Thymus (tissue), 11 donors: ENCODE measurements at regions not wholly inside any gene's neighbourhood (a gene's known extent, or its start where the extent isn't known, plus 50 kb on each side); places are given as distances from the start of the nearest gene placed in this dataset.
"Not testable (repeated sequence)": the region's sequence is repeated elsewhere in the genome, so short reads cannot be mapped to it uniquely, and the experiment has no call there.

Experiments used
- DNase-seq, 9 donors: peaks; one replicate each; pipeline ENCODE4 v3.0.0-alpha.2; 2013; ENCODE audit warnings: low spot score in 9 of 9, low read depth in 6 of 9, missing footprints in 1 of 9
- H3K27ac ChIP-seq, 2 donors: one replicate each; pipeline ENCODE4 v1.5.1; 2013; ENCODE audit warnings: control low read depth in 1 of 2, low read depth in 1 of 2, low read length in 1 of 2, mild to moderate bottlenecking in 1 of 2, moderate library complexity in 1 of 2
- H3K27me3 ChIP-seq, 2 donors: one replicate each; pipeline ENCODE4 v1.5.1; 2013; ENCODE audit warnings: low read length in 1 of 2; ENCODE audit not compliant: control insufficient read depth in 2 of 2, insufficient read depth in 1 of 2
- H3K36me3 ChIP-seq, 2 donors: one replicate each; pipeline ENCODE4 v1.5.1; 2013; ENCODE audit warnings: low read length in 1 of 2, mild to moderate bottlenecking in 1 of 2, moderate library complexity in 1 of 2; ENCODE audit not compliant: control insufficient read depth in 2 of 2, insufficient read depth in 2 of 2
- H3K4me1 ChIP-seq, 2 donors: one replicate each; pipeline ENCODE4 v1.5.1; 2013; ENCODE audit warnings: low read length in 2 of 2; ENCODE audit not compliant: control insufficient read depth in 2 of 2, insufficient read depth in 2 of 2
- H3K4me3 ChIP-seq, 2 donors: one replicate each; pipeline ENCODE4 v1.5.1; 2013; ENCODE audit warnings: low read length in 2 of 2, control low read depth in 1 of 2, mild to moderate bottlenecking in 1 of 2
- H3K9me3 ChIP-seq, 2 donors: one replicate each; pipeline ENCODE4 v1.5.1; 2013; ENCODE audit warnings: low read length in 1 of 2, mild to moderate bottlenecking in 1 of 2; ENCODE audit not compliant: control insufficient read depth in 2 of 2, insufficient read depth in 1 of 2
- WGBS: extraction: QIAGEN DNeasy Blood & Tissue Kit; methylation state at CpG from one replicate; pipeline ENCODE4 v1.1.7; 2013; 5-methylcytosine and 5-hydroxymethylcytosine counted together
- donor health status: healthy.

DNA sequence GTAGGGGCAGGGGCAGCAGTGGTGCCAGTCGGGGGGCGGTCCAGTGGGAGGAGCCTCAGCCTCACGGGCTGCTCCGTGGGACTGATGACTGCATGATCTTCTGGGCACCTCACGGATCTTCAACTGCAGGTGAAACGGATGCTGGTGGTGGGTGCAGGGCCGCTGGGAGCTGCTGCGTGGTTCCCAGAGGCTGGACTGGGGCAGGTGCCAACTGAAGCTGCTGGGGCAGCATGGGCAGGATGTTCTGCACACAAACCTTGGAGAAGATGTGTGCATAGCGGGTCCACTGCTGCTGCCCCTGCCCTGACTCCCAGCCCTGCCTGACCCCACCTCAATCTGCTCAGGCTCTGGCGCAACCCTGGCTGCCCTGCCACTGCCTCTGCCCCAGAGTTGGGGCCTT is 104.2 kb upstream of the TP53BP2 start:
- not testable (repeated sequence) for H3K9me3 ChIP-seq, H3K4me1 ChIP-seq, DNase-seq, H3K36me3 ChIP-seq, H3K27me3 ChIP-seq, H3K27ac ChIP-seq, H3K4me3 ChIP-seq
- WGBS, result 94% methylated on average over 10 of the region's 10 CpGs

- H3K36me3 ChIP-seq, DNase-seq, H3K9me3 ChIP-seq, H3K4me3 ChIP-seq, H3K27me3 ChIP-seq, H3K27ac ChIP-seq, H3K4me1 ChIP-seq: not testable (repeated sequence)
- 98% methylated on average over 11 of the region's 12 CpGs for WGBS
These were observed 102.3 kb upstream of the TP53BP2 start for GRCh38 chr1:223948041-223948440.

DNA sequence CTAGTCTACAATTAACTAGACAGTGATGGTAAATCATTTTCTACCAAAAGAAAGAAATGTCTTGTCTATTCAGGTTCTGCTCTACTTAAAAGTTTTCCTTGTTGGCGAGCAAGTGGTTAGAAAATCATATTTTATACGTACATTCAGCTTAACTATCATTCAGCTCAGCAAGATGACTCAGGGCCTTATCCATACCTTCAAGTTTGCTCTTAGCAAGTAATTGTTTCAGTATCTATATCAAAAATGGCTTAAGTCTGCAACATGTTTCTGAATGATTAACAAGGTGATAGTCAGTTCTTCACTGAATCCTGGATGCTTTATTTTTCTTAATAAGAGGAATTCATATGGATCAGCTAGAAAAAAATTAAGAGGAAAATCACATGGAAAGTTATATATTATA is 90.8 kb upstream of the TP53BP2 start:
- DNase-seq, H3K36me3 ChIP-seq, H3K4me1 ChIP-seq, H3K27ac ChIP-seq, H3K9me3 ChIP-seq, H3K27me3 ChIP-seq, H3K4me3 ChIP-seq: not testable (repeated sequence)
- WGBS, result 98% methylated on average over 2 of the region's 2 CpGs

- not testable (repeated sequence) for H3K36me3 ChIP-seq, DNase-seq, H3K4me3 ChIP-seq, H3K9me3 ChIP-seq, H3K4me1 ChIP-seq, H3K27ac ChIP-seq, H3K27me3 ChIP-seq
- 93% methylated on average over 1 of the region's 1 CpG for WGBS
These were observed 85.7 kb upstream of the TP53BP2 start for GRCh38 chr1:223931476-223931875.

DNA sequence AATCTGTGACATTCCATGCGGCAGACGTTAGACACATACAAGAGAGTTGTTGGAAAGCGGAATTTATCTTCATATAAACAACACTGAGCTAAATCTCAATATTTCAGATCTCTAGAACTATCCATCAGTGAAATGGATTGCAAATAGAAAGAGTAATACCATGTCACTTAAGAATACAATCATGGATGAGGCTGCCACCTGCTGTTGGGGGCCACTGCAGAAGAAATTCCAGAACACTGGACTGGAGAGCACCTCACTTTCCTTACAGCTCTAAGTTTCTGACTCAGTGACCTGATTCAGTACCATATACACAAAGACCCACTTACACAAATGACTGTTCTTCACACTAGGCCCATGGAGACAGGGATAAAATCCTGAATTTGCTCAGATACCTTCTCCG is 75.1 kb upstream of the TP53BP2 start:
- H3K4me3 ChIP-seq, H3K9me3 ChIP-seq, H3K36me3 ChIP-seq, H3K4me1 ChIP-seq, DNase-seq, H3K27me3 ChIP-seq, H3K27ac ChIP-seq: not testable (repeated sequence)
- 98% methylated on average over 1 of the region's 4 CpGs for WGBS

DNA sequence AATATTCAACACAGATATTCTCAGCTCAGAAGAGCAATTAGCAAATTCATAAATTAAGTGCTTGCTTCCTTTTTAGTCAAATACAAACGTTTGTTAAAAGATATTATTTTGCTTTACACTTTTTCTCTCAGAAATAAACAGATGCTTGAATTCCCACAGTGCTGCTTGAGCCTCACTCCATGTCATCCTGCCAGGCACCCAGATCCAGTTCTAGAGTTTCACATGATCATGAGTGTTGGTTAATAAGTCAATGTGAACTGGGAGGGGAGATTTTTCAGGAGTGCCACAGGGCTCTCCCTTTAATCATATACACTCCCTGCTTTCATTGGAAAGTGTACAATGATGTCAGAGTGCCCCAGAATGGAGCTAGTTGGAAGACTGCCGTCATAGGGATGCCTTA is 69.7 kb upstream of the TP53BP2 start:
- not testable (repeated sequence) for H3K27me3 ChIP-seq, H3K4me3 ChIP-seq, H3K9me3 ChIP-seq, H3K4me1 ChIP-seq, H3K27ac ChIP-seq, H3K36me3 ChIP-seq, DNase-seq
- 65% methylated on average over 2 of the region's 2 CpGs for WGBS

- H3K36me3 ChIP-seq, H3K27me3 ChIP-seq, H3K4me3 ChIP-seq, H3K4me1 ChIP-seq, DNase-seq, H3K27ac ChIP-seq, H3K9me3 ChIP-seq: not testable (repeated sequence)
- 90% methylated on average over 2 of the region's 2 CpGs for WGBS
These were observed 68.0 kb upstream of the TP53BP2 start for GRCh38 chr1:223913715-223914114.

DNA sequence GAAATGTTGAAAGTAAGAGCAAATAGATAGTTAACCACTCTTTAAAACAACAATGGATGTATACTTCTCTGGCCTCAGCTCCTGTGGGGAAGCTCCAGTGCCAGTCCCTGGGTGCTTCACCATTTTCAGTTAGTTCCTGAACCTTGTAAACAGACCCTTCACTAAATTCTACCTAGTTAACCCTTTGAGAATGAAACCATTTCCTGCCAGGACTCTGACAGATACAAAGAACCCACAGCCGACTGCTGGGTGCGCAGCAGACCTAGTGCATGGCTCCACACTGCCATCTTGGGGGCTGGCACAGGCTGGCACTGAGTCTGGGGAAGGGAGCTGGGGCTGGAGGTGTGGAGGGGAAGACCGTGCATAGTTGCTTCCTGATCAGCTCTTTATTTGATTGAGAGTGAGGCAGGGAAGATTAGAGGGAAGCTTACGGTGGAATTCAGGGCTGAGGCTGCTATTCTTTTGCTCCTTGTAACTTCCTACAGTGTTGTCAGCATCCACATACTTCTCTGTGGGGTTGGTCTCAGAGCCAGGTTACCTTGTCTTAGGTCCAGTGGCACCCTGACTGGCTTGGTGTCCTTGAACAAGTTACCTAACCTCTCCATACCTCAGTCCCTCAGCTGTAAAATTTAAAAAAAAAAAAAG is 62.3 kb upstream of the TP53BP2 start:
- not testable (repeated sequence) for H3K4me3 ChIP-seq, H3K4me1 ChIP-seq, H3K27ac ChIP-seq, H3K27me3 ChIP-seq, H3K36me3 ChIP-seq, H3K9me3 ChIP-seq, DNase-seq
- under 1% methylated on average over 4 of the region's 4 CpGs for WGBS

DNA sequence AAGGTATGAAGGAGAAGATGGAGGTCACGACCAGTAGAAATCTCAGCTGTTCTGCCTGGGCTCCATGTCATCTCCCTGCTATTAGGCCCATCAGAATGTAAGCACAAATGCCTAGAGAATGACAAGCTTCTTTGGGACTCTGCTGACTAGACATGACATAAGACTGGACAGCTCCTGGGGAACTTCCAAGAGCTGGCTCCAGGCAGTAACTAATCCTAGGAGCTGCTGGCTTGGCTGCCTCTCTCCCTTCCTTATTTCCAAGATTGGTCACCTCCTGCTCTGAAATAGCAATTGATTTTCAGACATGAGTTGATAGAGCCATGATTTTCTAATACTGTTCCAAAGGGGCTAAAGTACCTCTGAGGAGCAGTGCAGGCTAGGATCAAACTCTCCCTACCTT is 57.5 kb upstream of the TP53BP2 start:
- DNase-seq, H3K4me3 ChIP-seq, H3K27me3 ChIP-seq, H3K36me3 ChIP-seq, H3K9me3 ChIP-seq, H3K4me1 ChIP-seq, H3K27ac ChIP-seq: not testable (repeated sequence)
- WGBS, result no CpG with 5 or more reads among the region's 1 CpG

DNA sequence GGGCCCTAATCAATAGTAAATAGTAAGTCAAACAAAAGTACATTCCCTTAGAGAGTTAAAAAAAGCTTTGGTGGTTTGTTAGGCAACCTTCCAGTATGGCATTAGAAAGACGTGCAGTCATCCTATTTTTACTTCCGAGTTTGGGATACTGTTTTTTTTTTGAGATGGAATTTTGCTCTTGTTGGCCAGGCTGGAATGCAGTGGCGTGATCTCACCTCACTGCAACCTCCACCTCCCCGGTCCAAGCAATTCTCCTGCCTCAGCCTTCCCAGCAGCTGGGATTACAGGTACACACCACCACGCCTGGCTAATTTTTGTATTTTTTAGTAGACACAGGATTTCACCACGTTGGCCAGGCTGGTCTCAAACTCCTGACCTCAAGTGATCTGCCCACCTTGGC is 54.0 kb upstream of the TP53BP2 start:
- H3K27me3 ChIP-seq, H3K9me3 ChIP-seq, H3K27ac ChIP-seq, DNase-seq, H3K4me1 ChIP-seq, H3K4me3 ChIP-seq, H3K36me3 ChIP-seq: not testable (repeated sequence)
- 85% methylated on average over 6 of the region's 6 CpGs for WGBS
